PC-3 (cell line): ENCODE measurements at regions not wholly inside any gene's neighbourhood (a gene's known extent, or its start where the extent isn't known, plus 50 kb on each side); places are given as distances from the start of the nearest gene placed in this dataset.

ENCODE experiments used
- EZH2 ChIP-seq: fragments of 300-600 bp; sonication (generic); IDR thresholded peaks from one replicate; pipeline ENCODE4 v1.6.1; 2017; ENCODE audit warnings: antibody characterized with exemption, mild to moderate bottlenecking, low read length; ENCODE audit not compliant: unreplicated experiment
- TF ChIP-seq, protein P1 (sequence below): fragments of 300-600 bp; sonication (generic); conservative IDR thresholded peaks from 2 replicates; pipeline ENCODE4 v1.5.1; 2017; ENCODE audit warnings: antibody characterized with exemption, low read depth, mild to moderate bottlenecking, low read length

DNA sequence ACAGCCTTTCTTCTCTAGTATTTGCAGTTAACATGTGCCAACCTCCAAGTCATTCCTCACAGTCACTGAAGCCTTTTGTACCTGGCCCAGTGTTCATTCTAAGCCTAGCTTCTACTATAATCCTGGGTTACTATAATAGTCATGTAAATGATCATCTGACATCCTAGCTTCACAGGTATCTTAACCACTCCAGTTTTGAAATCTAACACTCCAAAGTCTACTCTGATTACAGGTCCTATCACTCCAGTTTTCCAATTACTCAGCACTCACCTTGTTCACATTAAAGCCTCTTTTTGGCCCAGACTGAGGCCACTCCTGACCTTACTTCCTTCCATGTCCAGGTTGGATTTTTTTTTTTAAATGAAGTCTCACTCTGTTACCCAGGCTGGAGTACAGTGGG, 87.6 kb upstream of the ZCCHC13 start:
- TF ChIP-seq EZH2: no peak
- TF ChIP-seq, protein P1, sequence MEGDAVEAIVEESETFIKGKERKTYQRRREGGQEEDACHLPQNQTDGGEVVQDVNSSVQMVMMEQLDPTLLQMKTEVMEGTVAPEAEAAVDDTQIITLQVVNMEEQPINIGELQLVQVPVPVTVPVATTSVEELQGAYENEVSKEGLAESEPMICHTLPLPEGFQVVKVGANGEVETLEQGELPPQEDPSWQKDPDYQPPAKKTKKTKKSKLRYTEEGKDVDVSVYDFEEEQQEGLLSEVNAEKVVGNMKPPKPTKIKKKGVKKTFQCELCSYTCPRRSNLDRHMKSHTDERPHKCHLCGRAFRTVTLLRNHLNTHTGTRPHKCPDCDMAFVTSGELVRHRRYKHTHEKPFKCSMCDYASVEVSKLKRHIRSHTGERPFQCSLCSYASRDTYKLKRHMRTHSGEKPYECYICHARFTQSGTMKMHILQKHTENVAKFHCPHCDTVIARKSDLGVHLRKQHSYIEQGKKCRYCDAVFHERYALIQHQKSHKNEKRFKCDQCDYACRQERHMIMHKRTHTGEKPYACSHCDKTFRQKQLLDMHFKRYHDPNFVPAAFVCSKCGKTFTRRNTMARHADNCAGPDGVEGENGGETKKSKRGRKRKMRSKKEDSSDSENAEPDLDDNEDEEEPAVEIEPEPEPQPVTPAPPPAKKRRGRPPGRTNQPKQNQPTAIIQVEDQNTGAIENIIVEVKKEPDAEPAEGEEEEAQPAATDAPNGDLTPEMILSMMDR: no peak
